HEK293 (cell line): ENCODE measurements at regions not wholly inside any gene's neighbourhood (a gene's known extent, or its start where the extent isn't known, plus 50 kb on each side); places are given as distances from the start of the nearest gene placed in this dataset.
"Not testable (repeated sequence)": the region's sequence is repeated elsewhere in the genome, so short reads cannot be mapped to it uniquely, and the experiment has no call there.

Experiments
- CTCF ChIA-PET: fragments of 350-600 bp; formaldehyde crosslinking; extraction: SDS; loops from one replicate; lab custom pipeline; 2021; ENCODE audit warnings: antibody characterized with exemption; lab: Yijun Ruan, JAX
- POLR2A ChIA-PET: fragments of 300-600 bp; formaldehyde crosslinking; extraction: SDS; loops from one replicate; lab custom pipeline; 2020; ENCODE audit warnings: antibody characterized with exemption, inconsistent platforms; lab: Yijun Ruan, JAX
- H3K27ac ChIP-seq: fragments of 200-500 bp; sonication (Bioruptor generic); 2 replicates; pipeline ENCODE4 v1.5.1; 2014; ENCODE audit warnings: low read depth, low read length, control low read depth, inconsistent platforms; ENCODE audit errors: extremely low read depth
- H3K36me3 ChIP-seq, 2 experiments: fragments of 200-500 bp in 1 of 2; sonication (Bioruptor generic) in 1 of 2; 1 replicate in 1 of 2; 2 replicates in 1 of 2; pipeline ENCODE4 v1.5.1; 2014 to 2017; ENCODE audit warnings: inconsistent platforms in 2 of 2, low read length in 2 of 2; ENCODE audit not compliant: control insufficient read depth in 2 of 2, insufficient read depth in 1 of 2
- H3K4me1 ChIP-seq: fragments of 200-500 bp; sonication (Bioruptor generic); 2 replicates; pipeline ENCODE4 v1.5.1; 2014; ENCODE audit warnings: mild to moderate bottlenecking, low read length, inconsistent platforms; ENCODE audit not compliant: control insufficient read depth, insufficient read depth
- H3K4me3 ChIP-seq: 2 replicates; pipeline ENCODE4 v1.5.1; 2011; ENCODE audit warnings: low read depth, mild to moderate bottlenecking, control low read depth, low read length, moderate library complexity
- H3K9me3 ChIP-seq: fragments of 200-500 bp; sonication (Bioruptor generic); 2 replicates; pipeline ENCODE4 v1.5.1; 2014; ENCODE audit warnings: low read depth, low read length, inconsistent platforms; ENCODE audit not compliant: control insufficient read depth, insufficient read depth
- FEZF1 ChIP-seq: fragments of 450-650 bp; formaldehyde crosslinking; IDR thresholded peaks from 2 replicates; pipeline ENCODE4 v1.5.1; 2016; ENCODE audit warnings: missing biosample characterization, missing genetic modification characterization
- HOXD13 ChIP-seq: sonication (generic); formaldehyde crosslinking; IDR thresholded peaks from 2 replicates; pipeline ENCODE4 v1.8.0; 2022; ENCODE audit warnings: missing genetic modification reagents, borderline replicate concordance
- INSM2 ChIP-seq: fragments of 450-650 bp; formaldehyde crosslinking; IDR thresholded peaks from 2 replicates; pipeline ENCODE4 v1.5.1; 2016; ENCODE audit warnings: missing biosample characterization, missing genetic modification characterization
- MEIS1 ChIP-seq: sonication (generic); formaldehyde crosslinking; IDR thresholded peaks from 2 replicates; pipeline ENCODE4 v1.8.1; 2022; ENCODE audit warnings: missing genetic modification reagents, mild to moderate bottlenecking, borderline replicate concordance
- SCRT2 ChIP-seq: fragments of 450-650 bp; formaldehyde crosslinking; IDR thresholded peaks from 2 replicates; pipeline ENCODE4 v1.5.1; 2016; ENCODE audit warnings: missing biosample characterization, missing genetic modification characterization
- SETDB1 ChIP-seq: IDR thresholded peaks from one replicate; pipeline ENCODE4 v1.6.1; 2017; ENCODE audit warnings: mild to moderate bottlenecking, low read length, moderate library complexity, mixed read lengths; ENCODE audit not compliant: insufficient read length
- SP7 ChIP-seq: fragments of 450-650 bp; formaldehyde crosslinking; IDR thresholded peaks from 2 replicates; pipeline ENCODE4 v1.5.1; 2016; ENCODE audit warnings: missing biosample characterization, missing genetic modification characterization
- YY2 ChIP-seq: fragments of 450-650 bp; formaldehyde crosslinking; IDR thresholded peaks from 2 replicates; pipeline ENCODE4 v1.5.1; 2016; ENCODE audit warnings: missing biosample characterization, missing genetic modification characterization
- ZNF10 ChIP-seq: fragments of 450-650 bp; formaldehyde crosslinking; IDR thresholded peaks from 2 replicates; pipeline ENCODE4 v1.5.1; 2017; ENCODE audit warnings: missing biosample characterization, missing genetic modification characterization
- ZNF132 ChIP-seq: fragments of 450-650 bp; formaldehyde crosslinking; IDR thresholded peaks from 2 replicates; pipeline ENCODE4 v1.5.1; 2017; ENCODE audit warnings: missing biosample characterization, missing genetic modification characterization, borderline replicate concordance
- ZNF148 ChIP-seq: fragments of 450-650 bp; formaldehyde crosslinking; IDR thresholded peaks from 2 replicates; pipeline ENCODE4 v1.5.0; 2017; ENCODE audit warnings: missing biosample characterization, missing genetic modification characterization, borderline replicate concordance
- ZNF175 ChIP-seq: fragments of 450-650 bp; formaldehyde crosslinking; IDR thresholded peaks from 2 replicates; pipeline ENCODE4 v1.5.1; 2016; ENCODE audit warnings: missing biosample characterization, missing genetic modification characterization
- ZNF292 ChIP-seq: fragments of 450-650 bp; formaldehyde crosslinking; IDR thresholded peaks from 2 replicates; pipeline ENCODE4 v1.5.1; 2016; ENCODE audit warnings: low read depth, missing biosample characterization, missing genetic modification characterization, borderline replicate concordance
- ZNF350 ChIP-seq: fragments of 450-650 bp; formaldehyde crosslinking; IDR thresholded peaks from 2 replicates; pipeline ENCODE4 v1.5.0; 2017; ENCODE audit warnings: missing biosample characterization, mild to moderate bottlenecking, missing genetic modification characterization
- ZNF513 ChIP-seq: fragments of 450-650 bp; IDR thresholded peaks from 2 replicates; pipeline ENCODE4 v1.5.1; 2018; ENCODE audit warnings: missing biosample characterization, missing genetic modification characterization
- ZNF558 ChIP-seq: fragments of 450-650 bp; formaldehyde crosslinking; IDR thresholded peaks from 2 replicates; pipeline ENCODE4 v1.5.1; 2016; ENCODE audit warnings: missing biosample characterization, missing genetic modification characterization
- TF ChIP-seq, protein P1 (sequence below): fragments of 450-650 bp; formaldehyde crosslinking; IDR thresholded peaks from 2 replicates; pipeline ENCODE4 v1.5.1; 2016; ENCODE audit warnings: missing biosample characterization, missing genetic modification characterization, borderline replicate concordance
- TF ChIP-seq, protein P2 (sequence below): fragments of 450-650 bp; formaldehyde crosslinking; IDR thresholded peaks from 2 replicates; pipeline ENCODE4; 2016; ENCODE audit warnings: missing biosample characterization, missing genetic modification characterization
- TF ChIP-seq, protein P3 (sequence below): fragments of 450-650 bp; formaldehyde crosslinking; IDR thresholded peaks from 2 replicates; pipeline ENCODE4 v1.5.1; 2016; ENCODE audit warnings: missing biosample characterization, missing genetic modification characterization

GRCh38 chr6:92967362-92967761 is 452.0 kb downstream of the EPHA7 start:
- CTCF ChIA-PET, result interaction anchor here (0.8 kb wide), 1 partner anchor 23 kb away, joined by 6 read pairs; no protein-coding TSS in a partner anchor
- POLR2A ChIA-PET, result no interaction called here
- H3K4me1 ChIP-seq, result no peaks in the 10 kb centered on the region
- H3K9me3 ChIP-seq, result no peaks in the 10 kb centered on the region
- H3K4me3 ChIP-seq, result no peak overlapping the region
- H3K27ac ChIP-seq, result no peak overlapping the region
- peaks cover 0 to 3% of the 10 kb centered on the region in 2 experiments; a peak in 1 of 3 replicates for H3K36me3 ChIP-seq
- TF ChIP-seq ZNF558, result no peak
- no peak for TF ChIP-seq ZNF513 (tag by site-specific recombination)

DNA sequence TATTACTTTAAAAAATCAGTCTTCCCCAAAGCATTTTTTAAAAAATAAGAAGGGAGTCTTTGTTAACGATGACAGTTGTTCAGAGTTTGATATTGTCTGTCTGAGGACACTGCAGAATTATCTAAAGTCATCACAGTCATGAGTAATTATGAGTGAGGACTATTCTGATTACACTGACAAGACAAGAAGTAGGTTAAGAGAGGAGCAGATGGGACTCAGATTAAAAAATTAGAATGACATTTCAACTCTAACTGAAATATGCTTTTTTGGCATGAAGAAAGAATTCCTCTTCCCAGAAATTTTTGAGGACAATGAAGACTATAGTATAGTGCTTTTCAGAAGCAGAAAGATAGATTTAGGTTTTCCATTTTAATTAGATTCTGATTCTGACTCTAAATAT is 456.5 kb downstream of the EPHA7 start:
- no peak overlapping the region for H3K4me3 ChIP-seq
- POLR2A ChIA-PET, result no interaction called here
- H3K27ac ChIP-seq, result no peak overlapping the region
- no peaks in the 10 kb centered on the region; the same call in 1 of the 2 replicates for H3K9me3 ChIP-seq
- TF ChIP-seq, protein P1, sequence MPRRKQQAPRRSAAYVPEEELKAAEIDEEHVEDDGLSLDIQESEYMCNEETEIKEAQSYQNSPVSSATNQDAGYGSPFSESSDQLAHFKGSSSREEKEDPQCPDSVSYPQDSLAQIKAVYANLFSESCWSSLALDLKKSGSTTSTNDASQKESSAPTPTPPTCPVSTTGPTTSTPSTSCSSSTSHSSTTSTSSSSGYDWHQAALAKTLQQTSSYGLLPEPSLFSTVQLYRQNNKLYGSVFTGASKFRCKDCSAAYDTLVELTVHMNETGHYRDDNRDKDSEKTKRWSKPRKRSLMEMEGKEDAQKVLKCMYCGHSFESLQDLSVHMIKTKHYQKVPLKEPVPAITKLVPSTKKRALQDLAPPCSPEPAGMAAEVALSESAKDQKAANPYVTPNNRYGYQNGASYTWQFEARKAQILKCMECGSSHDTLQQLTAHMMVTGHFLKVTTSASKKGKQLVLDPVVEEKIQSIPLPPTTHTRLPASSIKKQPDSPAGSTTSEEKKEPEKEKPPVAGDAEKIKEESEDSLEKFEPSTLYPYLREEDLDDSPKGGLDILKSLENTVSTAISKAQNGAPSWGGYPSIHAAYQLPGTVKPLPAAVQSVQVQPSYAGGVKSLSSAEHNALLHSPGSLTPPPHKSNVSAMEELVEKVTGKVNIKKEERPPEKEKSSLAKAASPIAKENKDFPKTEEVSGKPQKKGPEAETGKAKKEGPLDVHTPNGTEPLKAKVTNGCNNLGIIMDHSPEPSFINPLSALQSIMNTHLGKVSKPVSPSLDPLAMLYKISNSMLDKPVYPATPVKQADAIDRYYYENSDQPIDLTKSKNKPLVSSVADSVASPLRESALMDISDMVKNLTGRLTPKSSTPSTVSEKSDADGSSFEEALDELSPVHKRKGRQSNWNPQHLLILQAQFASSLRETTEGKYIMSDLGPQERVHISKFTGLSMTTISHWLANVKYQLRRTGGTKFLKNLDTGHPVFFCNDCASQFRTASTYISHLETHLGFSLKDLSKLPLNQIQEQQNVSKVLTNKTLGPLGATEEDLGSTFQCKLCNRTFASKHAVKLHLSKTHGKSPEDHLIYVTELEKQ, result no peak
- no peak for TF ChIP-seq YY2 (tag by site-specific recombination)
- no peak for TF ChIP-seq INSM2 (tag by site-specific recombination)
- TF ChIP-seq HOXD13 (CRISPR knock-in tag), result no peak
- TF ChIP-seq SETDB1, result no peak
- no peak for TF ChIP-seq ZNF132 (tag by site-specific recombination)
- no peak for TF ChIP-seq SP7 (tag by site-specific recombination)
- no peak for TF ChIP-seq ZNF175
- TF ChIP-seq MEIS1 (CRISPR knock-in tag), result no peak
- TF ChIP-seq ZNF10, result no peak
- TF ChIP-seq, protein P2, sequence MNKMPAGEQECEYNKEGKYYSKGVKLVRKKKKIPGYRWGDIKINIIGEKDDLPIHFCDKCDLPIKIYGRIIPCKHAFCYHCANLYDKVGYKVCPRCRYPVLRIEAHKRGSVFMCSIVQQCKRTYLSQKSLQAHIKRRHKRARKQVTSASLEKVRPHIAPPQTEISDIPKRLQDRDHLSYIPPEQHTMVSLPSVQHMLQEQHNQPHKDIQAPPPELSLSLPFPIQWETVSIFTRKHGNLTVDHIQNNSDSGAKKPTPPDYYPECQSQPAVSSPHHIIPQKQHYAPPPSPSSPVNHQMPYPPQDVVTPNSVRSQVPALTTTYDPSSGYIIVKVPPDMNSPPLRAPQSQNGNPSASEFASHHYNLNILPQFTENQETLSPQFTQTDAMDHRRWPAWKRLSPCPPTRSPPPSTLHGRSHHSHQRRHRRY (tag by site-specific recombination), result no peak
- TF ChIP-seq SCRT2, result no peak
- TF ChIP-seq, protein P3, sequence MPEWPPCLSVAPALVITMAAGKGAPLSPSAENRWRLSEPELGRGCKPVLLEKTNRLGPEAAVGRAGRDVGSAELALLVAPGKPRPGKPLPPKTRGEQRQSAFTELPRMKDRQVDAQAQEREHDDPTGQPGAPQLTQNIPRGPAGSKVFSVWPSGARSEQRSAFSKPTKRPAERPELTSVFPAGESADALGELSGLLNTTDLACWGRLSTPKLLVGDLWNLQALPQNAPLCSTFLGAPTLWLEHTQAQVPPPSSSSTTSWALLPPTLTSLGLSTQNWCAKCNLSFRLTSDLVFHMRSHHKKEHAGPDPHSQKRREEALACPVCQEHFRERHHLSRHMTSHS (tag by site-specific recombination), result no peak
- TF ChIP-seq ZNF350 (tag by site-specific recombination), result no peak
- TF ChIP-seq ZNF148, result no peak
- TF ChIP-seq FEZF1 (tag by site-specific recombination), result no peak
- TF ChIP-seq ZNF292 (tag by site-specific recombination), result no peak
- TF ChIP-seq, all 188 proteins: peak for 0
- CTCF ChIA-PET, result interaction anchor here (1.0 kb wide), 1 partner anchor 514 kb away, joined by 4 read pairs; no protein-coding TSS in a partner anchor
- H3K36me3 ChIP-seq, result no peaks in the 10 kb centered on the region
- H3K4me1 ChIP-seq, result no peaks in the 10 kb centered on the region

GRCh38 chr6:92952111-92952510 is 467.2 kb downstream of the EPHA7 start:
- H3K4me3 ChIP-seq, H3K9me3 ChIP-seq, H3K27ac ChIP-seq, H3K36me3 ChIP-seq, POLR2A ChIA-PET, CTCF ChIA-PET, H3K4me1 ChIP-seq: not testable (repeated sequence)
